Esophagus muscularis mucosa (tissue), 4 donors: ENCODE measurements at regions not wholly inside any gene's neighbourhood (a gene's known extent, or its start where the extent isn't known, plus 50 kb on each side); places are given as distances from the start of the nearest gene placed in this dataset.
"Not testable (repeated sequence)": the region's sequence is repeated elsewhere in the genome, so short reads cannot be mapped to it uniquely, and the experiment has no call there.

Experiments
- EP300 ChIP-seq: sonication (generic); formaldehyde crosslinking; IDR thresholded peaks from one replicate; pipeline ENCODE4 v1.6.1; 2017; ENCODE audit warnings: antibody characterized with exemption
- POLR2A ChIP-seq: fragments of 450-650 bp; IDR thresholded peaks from one replicate; pipeline ENCODE4 v1.6.1; 2017; ENCODE audit warnings: antibody characterized with exemption, moderate library complexity, mild to moderate bottlenecking, low read depth
- TF ChIP-seq, protein P1 (sequence below), 3 experiments: fragments of 200-600 bp in 2 of 3; fragments of 450-650 bp in 1 of 3; sonication (generic) in 2 of 3; IDR thresholded peaks; one replicate each; pipeline ENCODE4 v1.5.1; 2017 to 2019; ENCODE audit warnings: antibody characterized with exemption in 3 of 3, mild to moderate bottlenecking in 2 of 3, moderate library complexity in 1 of 3

DNA sequence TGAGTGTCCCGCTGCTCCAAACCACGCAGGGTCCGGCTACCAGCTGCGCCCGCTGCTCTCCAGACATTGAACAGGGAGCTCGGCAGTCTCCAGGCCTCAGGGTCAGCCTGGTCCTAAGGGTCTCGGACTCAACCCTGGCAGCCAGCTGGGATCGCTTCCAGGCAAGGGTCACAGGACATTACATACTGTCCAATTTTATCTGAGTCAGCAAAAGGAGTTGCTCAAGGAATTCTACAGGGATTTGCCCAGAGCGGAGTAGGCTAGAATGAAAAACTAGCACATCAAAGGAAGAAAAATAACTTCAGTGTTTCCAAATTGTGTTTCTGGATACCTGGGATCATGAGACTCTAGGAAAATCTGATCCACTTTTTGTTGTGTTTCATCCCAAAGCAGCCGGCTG lies 112.2 kb upstream of the METTL14 start:
- TF ChIP-seq, protein P1, sequence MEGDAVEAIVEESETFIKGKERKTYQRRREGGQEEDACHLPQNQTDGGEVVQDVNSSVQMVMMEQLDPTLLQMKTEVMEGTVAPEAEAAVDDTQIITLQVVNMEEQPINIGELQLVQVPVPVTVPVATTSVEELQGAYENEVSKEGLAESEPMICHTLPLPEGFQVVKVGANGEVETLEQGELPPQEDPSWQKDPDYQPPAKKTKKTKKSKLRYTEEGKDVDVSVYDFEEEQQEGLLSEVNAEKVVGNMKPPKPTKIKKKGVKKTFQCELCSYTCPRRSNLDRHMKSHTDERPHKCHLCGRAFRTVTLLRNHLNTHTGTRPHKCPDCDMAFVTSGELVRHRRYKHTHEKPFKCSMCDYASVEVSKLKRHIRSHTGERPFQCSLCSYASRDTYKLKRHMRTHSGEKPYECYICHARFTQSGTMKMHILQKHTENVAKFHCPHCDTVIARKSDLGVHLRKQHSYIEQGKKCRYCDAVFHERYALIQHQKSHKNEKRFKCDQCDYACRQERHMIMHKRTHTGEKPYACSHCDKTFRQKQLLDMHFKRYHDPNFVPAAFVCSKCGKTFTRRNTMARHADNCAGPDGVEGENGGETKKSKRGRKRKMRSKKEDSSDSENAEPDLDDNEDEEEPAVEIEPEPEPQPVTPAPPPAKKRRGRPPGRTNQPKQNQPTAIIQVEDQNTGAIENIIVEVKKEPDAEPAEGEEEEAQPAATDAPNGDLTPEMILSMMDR (IDR thresholded peaks at IDR 0.05) = not testable (repeated sequence)
- TF ChIP-seq POLR2A, EP300: not testable (repeated sequence)
